PC-9 (cell line): ENCODE measurements at regions not wholly inside any gene's neighbourhood (a gene's known extent, or its start where the extent isn't known, plus 50 kb on each side); places are given as distances from the start of the nearest gene placed in this dataset.

Source experiments
- EZH2 ChIP-seq: fragments of 200-600 bp; sonication (generic); IDR thresholded peaks from 2 replicates; pipeline ENCODE4 v1.8.0; 2017; ENCODE audit warnings: antibody characterized with exemption, low read depth
- TF ChIP-seq, protein P1 (sequence below): fragments of 200-600 bp; sonication (generic); conservative IDR thresholded peaks from 2 replicates; pipeline ENCODE4 v1.6.1; 2017; ENCODE audit warnings: mixed run types, antibody characterized with exemption, mild to moderate bottlenecking, moderate library complexity

DNA sequence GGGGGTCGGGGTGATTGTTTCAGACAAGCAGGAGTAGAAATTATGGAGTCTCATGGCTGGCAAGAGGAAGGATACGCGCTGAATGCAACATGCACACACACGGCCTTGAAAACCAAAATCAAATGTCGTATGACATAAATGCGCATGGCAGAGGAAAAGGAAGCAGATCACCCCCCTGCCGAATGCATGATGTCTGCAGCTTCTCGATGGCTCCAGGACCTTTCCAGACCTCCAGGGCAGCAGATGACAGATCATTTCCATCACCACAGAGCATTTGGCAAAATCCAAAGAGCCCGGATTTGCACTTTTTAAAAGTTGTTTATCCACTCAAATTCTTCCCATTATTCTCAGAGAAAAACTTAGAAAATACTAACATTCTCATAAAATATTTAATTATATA lies 211.7 kb downstream of the NHLRC3 start:
- TF ChIP-seq, protein P1, sequence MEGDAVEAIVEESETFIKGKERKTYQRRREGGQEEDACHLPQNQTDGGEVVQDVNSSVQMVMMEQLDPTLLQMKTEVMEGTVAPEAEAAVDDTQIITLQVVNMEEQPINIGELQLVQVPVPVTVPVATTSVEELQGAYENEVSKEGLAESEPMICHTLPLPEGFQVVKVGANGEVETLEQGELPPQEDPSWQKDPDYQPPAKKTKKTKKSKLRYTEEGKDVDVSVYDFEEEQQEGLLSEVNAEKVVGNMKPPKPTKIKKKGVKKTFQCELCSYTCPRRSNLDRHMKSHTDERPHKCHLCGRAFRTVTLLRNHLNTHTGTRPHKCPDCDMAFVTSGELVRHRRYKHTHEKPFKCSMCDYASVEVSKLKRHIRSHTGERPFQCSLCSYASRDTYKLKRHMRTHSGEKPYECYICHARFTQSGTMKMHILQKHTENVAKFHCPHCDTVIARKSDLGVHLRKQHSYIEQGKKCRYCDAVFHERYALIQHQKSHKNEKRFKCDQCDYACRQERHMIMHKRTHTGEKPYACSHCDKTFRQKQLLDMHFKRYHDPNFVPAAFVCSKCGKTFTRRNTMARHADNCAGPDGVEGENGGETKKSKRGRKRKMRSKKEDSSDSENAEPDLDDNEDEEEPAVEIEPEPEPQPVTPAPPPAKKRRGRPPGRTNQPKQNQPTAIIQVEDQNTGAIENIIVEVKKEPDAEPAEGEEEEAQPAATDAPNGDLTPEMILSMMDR, result no peak
- TF ChIP-seq EZH2, result no peak
